HepG2 (cell line): ENCODE measurements at regions not wholly inside any gene's neighbourhood (a gene's known extent, or its start where the extent isn't known, plus 50 kb on each side); places are given as distances from the start of the nearest gene placed in this dataset.

Experiments used
- ATAC-seq: fragments of 200-7000 bp; cut with Tn5 transposase; 3 replicates; pipeline ENCODE4 v1.9.1; 2020; ENCODE audit warnings: mild to moderate bottlenecking, moderate library complexity
- BruUV-seq: library from RNA; stranded (reverse); fragments of 400-500 nt; replicated peaks from 2 replicates; lab custom pipeline; 2021; lab: Mats Ljungman, UMichigan
- CTCF ChIA-PET: fragments of 300-600 bp; formaldehyde crosslinking; extraction: SDS; loops from one replicate; lab custom pipeline; 2021; ENCODE audit warnings: low total read pairs, inconsistent platforms, low intra/inter-chr PET ratio; lab: Yijun Ruan, JAX
- POLR2A ChIA-PET: fragments of 350-600 bp; sonication (Branson Sonifier 250); formaldehyde crosslinking; loops from one replicate; lab custom pipeline; 2020; ENCODE audit warnings: antibody characterized with exemption, inconsistent platforms; lab: Yijun Ruan, JAX
- DNase-seq: peaks from one replicate; pipeline ENCODE4 v3.0.0-alpha.2; 2015; ENCODE audit warnings: low spot score
- FAIRE-seq: peaks from 3 replicates; lab custom pipeline; 2011; peaks lifted over from hg19 to GRCh38; lab: Jason Lieb, UNC
- H2AFZ ChIP-seq: one replicate; pipeline ENCODE4 v1.6.1; 2011; ENCODE audit warnings: low read length, inconsistent platforms
- H3K27ac ChIP-seq: fragments of 300-600 bp; 3 replicates; pipeline ENCODE4 v1.8.0; 2011; ENCODE audit warnings: mixed run types, mild to moderate bottlenecking, mixed read lengths, low read length, inconsistent platforms; ENCODE audit not compliant: insufficient read depth; ENCODE audit errors: extremely low read length
- H3K27me3 ChIP-seq, 2 experiments: fragments of 200-600 bp in 1 of 2; 2 replicates in 1 of 2; 3 replicates in 1 of 2; pipeline versions ENCODE4 v1.6.0 to v1.8.0; 2011; ENCODE audit warnings: low read length in 2 of 2, mild to moderate bottlenecking in 2 of 2, moderate library complexity in 2 of 2, inconsistent platforms in 1 of 2; ENCODE audit not compliant: insufficient read depth in 2 of 2, control insufficient read depth in 1 of 2
- H3K36me3 ChIP-seq, 2 experiments: fragments of 200-600 bp in 1 of 2; replicated peaks in 1 of 2; 2 replicates in 1 of 2; 3 replicates in 1 of 2; pipeline versions ENCODE4 v1.5.1 to v1.8.0; 2011; ENCODE audit warnings: low read length in 2 of 2, inconsistent platforms in 1 of 2; ENCODE audit not compliant: insufficient read depth in 2 of 2, control insufficient read depth in 1 of 2
- H3K4me1 ChIP-seq: 2 replicates; pipeline ENCODE4 v1.5.1; 2012; ENCODE audit warnings: low read length, inconsistent platforms; ENCODE audit not compliant: insufficient read depth
- H3K4me2 ChIP-seq: 2 replicates; pipeline ENCODE4 v1.6.0; 2011; ENCODE audit warnings: low read depth, low read length, inconsistent platforms
- H3K4me3 ChIP-seq, 3 experiments: fragments of 200-600 bp in 1 of 3; sonication (generic), shearing (Covaris generic) in 1 of 3; replicated peaks in 1 of 3; 2 replicates each; pipeline ENCODE4 v1.5.1; 2011 to 2016; ENCODE audit warnings: low read length in 3 of 3, inconsistent platforms in 2 of 3, low read depth in 2 of 3, mild to moderate bottlenecking in 2 of 3, control low read depth in 1 of 3, mixed read lengths in 1 of 3; ENCODE audit not compliant: insufficient read depth in 1 of 3
- H3K79me2 ChIP-seq: one replicate; pipeline ENCODE4 v1.6.1; 2011; ENCODE audit warnings: low read length, inconsistent platforms; ENCODE audit not compliant: insufficient read depth
- H3K9ac ChIP-seq: 2 replicates; pipeline ENCODE4 v1.6.0; 2011; ENCODE audit warnings: mild to moderate bottlenecking, low read depth, low read length, inconsistent platforms; ENCODE audit not compliant: insufficient read depth
- H3K9me3 ChIP-seq: 2 replicates; pipeline ENCODE4 v1.5.1; 2012; ENCODE audit warnings: mild to moderate bottlenecking, low read length
- H4K20me1 ChIP-seq: 2 replicates; pipeline ENCODE4 v1.6.0; 2011; ENCODE audit warnings: inconsistent platforms, mild to moderate bottlenecking, low read length, moderate library complexity; ENCODE audit not compliant: insufficient read depth
- ATM ChIP-seq: fragments of 450-650 bp; IDR thresholded peaks from 2 replicates; pipeline ENCODE4 v1.7.1; 2017; ENCODE audit warnings: mild to moderate bottlenecking, borderline replicate concordance
- TCF7 ChIP-seq: sonication (generic); IDR thresholded peaks from 2 replicates; pipeline ENCODE4 v1.6.1; 2016; ENCODE audit warnings: antibody characterized with exemption, low read depth
- YEATS4 ChIP-seq: sonication (generic); formaldehyde crosslinking; IDR thresholded peaks from 2 replicates; pipeline ENCODE4 v1.4.0; 2020; ENCODE audit warnings: missing genetic modification reagents, borderline replicate concordance
- ZNF12 ChIP-seq: sonication (generic); formaldehyde crosslinking; IDR thresholded peaks from 2 replicates; pipeline ENCODE4 v1.5.0; 2020; ENCODE audit warnings: missing genetic modification reagents
- ZNF138 ChIP-seq: sonication (generic); formaldehyde crosslinking; IDR thresholded peaks from 2 replicates; pipeline ENCODE4 v1.5.0; 2020; ENCODE audit warnings: mild to moderate bottlenecking, low read depth, missing genetic modification reagents
- ZNF329 ChIP-seq: sonication (generic); formaldehyde crosslinking; IDR thresholded peaks from 2 replicates; pipeline ENCODE4 v1.9.0; 2021; ENCODE audit warnings: low read depth, mild to moderate bottlenecking, missing genetic modification reagents
- ZNF674 ChIP-seq: sonication (generic); formaldehyde crosslinking; IDR thresholded peaks from 2 replicates; pipeline ENCODE4 v1.5.0; 2020; ENCODE audit warnings: low read depth, mild to moderate bottlenecking, missing genetic modification reagents
- ZNF777 ChIP-seq: sonication (generic); formaldehyde crosslinking; IDR thresholded peaks from 2 replicates; pipeline ENCODE4 v1.4.0; 2020; ENCODE audit warnings: missing genetic modification reagents
- WGBS: methylation state at CpG from one replicate; pipeline ENCODE4 v1.1.6; 2017; ENCODE audit warnings: low lambda C conversion rate; 5-methylcytosine and 5-hydroxymethylcytosine counted together
- in situ Hi-C: cut with HindIII; loops from 2 replicates; pipeline ENCODE4 v1.10.0; 2017; ENCODE audit warnings: low pct_unique_long_range_greater_than_20kb; ENCODE audit not compliant: extremely low pct_ligation_motif_present
- intact Hi-C: fragments of 100-400 bp; cut with micrococcal nuclease; formaldehyde crosslinking; loops from one replicate; pipeline ENCODE4 v1.10.0; 2022; ENCODE audit not compliant: unreplicated experiment
- TF ChIP-seq, protein P1 (sequence below): sonication (generic); formaldehyde crosslinking; IDR thresholded peaks from 2 replicates; pipeline ENCODE4 v1.5.0; 2020; ENCODE audit warnings: missing genetic modification reagents, mild to moderate bottlenecking, borderline replicate concordance
- TF ChIP-seq, protein P2 (sequence below): sonication (generic); formaldehyde crosslinking; conservative IDR thresholded peaks from 2 replicates; pipeline ENCODE4 v1.4.0; 2020; ENCODE audit warnings: missing genetic modification reagents
- TF ChIP-seq, protein P3 (sequence below): sonication (generic); formaldehyde crosslinking; IDR thresholded peaks from 2 replicates; pipeline ENCODE4 v1.4.0; 2020; ENCODE audit warnings: mild to moderate bottlenecking, missing genetic modification reagents
- TF ChIP-seq, protein P4 (sequence below): sonication (generic); formaldehyde crosslinking; IDR thresholded peaks from 2 replicates; pipeline ENCODE4 v1.9.0; 2021; ENCODE audit warnings: missing genetic modification reagents, borderline replicate concordance
- TF ChIP-seq, protein P5 (sequence below): sonication (generic); formaldehyde crosslinking; conservative IDR thresholded peaks from 2 replicates; pipeline ENCODE4 v1.8.0; 2022; ENCODE audit warnings: missing genetic modification reagents
- TF ChIP-seq, protein P6 (sequence below): sonication (generic); formaldehyde crosslinking; IDR thresholded peaks from 2 replicates; pipeline ENCODE4 v1.5.1; 2020; ENCODE audit warnings: mild to moderate bottlenecking, missing genetic modification reagents, borderline replicate concordance
- TF ChIP-seq, protein P7 (sequence below): sonication (generic); formaldehyde crosslinking; IDR thresholded peaks from 2 replicates; pipeline ENCODE4 v1.5.0; 2020; ENCODE audit warnings: missing genetic modification reagents, mild to moderate bottlenecking, borderline replicate concordance

DNA sequence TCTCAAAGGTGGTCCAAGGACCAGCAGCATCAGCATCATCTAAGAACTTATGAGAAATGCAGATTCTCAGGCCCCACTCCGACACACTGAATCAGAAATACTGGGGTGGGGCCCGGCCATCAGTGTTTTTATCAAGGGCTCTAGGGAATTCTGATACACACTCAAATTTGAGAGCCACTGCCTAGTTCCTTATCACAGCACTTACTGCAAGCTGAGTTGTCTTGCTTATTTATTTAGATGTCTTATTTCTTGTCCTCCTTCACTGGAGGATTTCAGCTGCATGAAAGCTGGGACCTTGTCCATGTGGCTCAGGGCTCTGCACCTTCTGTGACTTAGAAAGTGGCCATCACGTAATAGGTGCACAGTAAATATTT lies 139.4 kb upstream of the RREB1 start:
- Histone ChIP-seq H3K9ac (no peak overlapping the region), H3K4me3 (no peak overlapping the region), H3K79me2 (no peaks in the 10 kb centered on the region), H3K4me1 (peaks cover 30% of the 10 kb centered on the region), H3K36me3 (no peaks in the 10 kb centered on the region), H3K27ac (no peak overlapping the region), H3K9me3 (no peaks in the 10 kb centered on the region), H2AFZ (no peak overlapping the region), H3K4me2 (no peak overlapping the region), H3K27me3 (no peaks in the 10 kb centered on the region; a peak in 1 of 5 replicates), H4K20me1 (no peaks in the 10 kb centered on the region)
- WGBS: 67% methylated on average over 3 of the region's 3 CpGs
- ChIA-PET POLR2A (no interaction called here), CTCF (no interaction called here)
- BruUV-seq: no TSS peak
- ATAC-seq: no peak
- intact Hi-C loops (no loop called here), in situ Hi-C loops (no loop called here)
- DNase-seq: no peak
- no peak for FAIRE-seq
- TF ChIP-seq ZNF329 (CRISPR knock-in tag): no peak
- TF ChIP-seq, protein P1, sequence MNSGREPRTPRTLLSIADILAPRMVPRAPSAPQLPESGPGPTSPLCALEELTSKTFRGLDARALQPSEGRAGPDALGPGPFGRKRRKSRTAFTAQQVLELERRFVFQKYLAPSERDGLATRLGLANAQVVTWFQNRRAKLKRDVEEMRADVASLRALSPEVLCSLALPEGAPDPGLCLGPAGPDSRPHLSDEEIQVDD (CRISPR knock-in tag): no peak
- TF ChIP-seq, protein P2, sequence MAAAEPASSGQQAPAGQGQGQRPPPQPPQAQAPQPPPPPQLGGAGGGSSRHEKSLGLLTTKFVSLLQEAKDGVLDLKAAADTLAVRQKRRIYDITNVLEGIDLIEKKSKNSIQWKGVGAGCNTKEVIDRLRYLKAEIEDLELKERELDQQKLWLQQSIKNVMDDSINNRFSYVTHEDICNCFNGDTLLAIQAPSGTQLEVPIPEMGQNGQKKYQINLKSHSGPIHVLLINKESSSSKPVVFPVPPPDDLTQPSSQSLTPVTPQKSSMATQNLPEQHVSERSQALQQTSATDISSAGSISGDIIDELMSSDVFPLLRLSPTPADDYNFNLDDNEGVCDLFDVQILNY (CRISPR knock-in tag): no peak
- no peak for TF ChIP-seq ZNF12 (CRISPR knock-in tag)
- TF ChIP-seq, protein P3, sequence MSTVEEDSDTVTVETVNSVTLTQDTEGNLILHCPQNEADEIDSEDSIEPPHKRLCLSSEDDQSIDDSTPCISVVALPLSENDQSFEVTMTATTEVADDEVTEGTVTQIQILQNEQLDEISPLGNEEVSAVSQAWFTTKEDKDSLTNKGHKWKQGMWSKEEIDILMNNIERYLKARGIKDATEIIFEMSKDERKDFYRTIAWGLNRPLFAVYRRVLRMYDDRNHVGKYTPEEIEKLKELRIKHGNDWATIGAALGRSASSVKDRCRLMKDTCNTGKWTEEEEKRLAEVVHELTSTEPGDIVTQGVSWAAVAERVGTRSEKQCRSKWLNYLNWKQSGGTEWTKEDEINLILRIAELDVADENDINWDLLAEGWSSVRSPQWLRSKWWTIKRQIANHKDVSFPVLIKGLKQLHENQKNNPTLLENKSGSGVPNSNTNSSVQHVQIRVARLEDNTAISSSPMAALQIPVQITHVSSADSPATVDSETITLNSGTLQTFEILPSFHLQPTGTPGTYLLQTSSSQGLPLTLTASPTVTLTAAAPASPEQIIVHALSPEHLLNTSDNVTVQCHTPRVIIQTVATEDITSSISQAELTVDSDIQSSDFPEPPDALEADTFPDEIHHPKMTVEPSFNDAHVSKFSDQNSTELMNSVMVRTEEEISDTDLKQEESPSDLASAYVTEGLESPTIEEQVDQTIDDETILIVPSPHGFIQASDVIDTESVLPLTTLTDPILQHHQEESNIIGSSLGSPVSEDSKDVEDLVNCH (CRISPR knock-in tag): no peak
- TF ChIP-seq, protein P4, sequence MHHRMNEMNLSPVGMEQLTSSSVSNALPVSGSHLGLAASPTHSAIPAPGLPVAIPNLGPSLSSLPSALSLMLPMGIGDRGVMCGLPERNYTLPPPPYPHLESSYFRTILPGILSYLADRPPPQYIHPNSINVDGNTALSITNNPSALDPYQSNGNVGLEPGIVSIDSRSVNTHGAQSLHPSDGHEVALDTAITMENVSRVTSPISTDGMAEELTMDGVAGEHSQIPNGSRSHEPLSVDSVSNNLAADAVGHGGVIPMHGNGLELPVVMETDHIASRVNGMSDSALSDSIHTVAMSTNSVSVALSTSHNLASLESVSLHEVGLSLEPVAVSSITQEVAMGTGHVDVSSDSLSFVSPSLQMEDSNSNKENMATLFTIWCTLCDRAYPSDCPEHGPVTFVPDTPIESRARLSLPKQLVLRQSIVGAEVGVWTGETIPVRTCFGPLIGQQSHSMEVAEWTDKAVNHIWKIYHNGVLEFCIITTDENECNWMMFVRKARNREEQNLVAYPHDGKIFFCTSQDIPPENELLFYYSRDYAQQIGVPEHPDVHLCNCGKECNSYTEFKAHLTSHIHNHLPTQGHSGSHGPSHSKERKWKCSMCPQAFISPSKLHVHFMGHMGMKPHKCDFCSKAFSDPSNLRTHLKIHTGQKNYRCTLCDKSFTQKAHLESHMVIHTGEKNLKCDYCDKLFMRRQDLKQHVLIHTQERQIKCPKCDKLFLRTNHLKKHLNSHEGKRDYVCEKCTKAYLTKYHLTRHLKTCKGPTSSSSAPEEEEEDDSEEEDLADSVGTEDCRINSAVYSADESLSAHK (CRISPR knock-in tag): no peak
- no peak for TF ChIP-seq ZNF777 (CRISPR knock-in tag)
- no peak for TF ChIP-seq TCF7
- TF ChIP-seq, protein P5, sequence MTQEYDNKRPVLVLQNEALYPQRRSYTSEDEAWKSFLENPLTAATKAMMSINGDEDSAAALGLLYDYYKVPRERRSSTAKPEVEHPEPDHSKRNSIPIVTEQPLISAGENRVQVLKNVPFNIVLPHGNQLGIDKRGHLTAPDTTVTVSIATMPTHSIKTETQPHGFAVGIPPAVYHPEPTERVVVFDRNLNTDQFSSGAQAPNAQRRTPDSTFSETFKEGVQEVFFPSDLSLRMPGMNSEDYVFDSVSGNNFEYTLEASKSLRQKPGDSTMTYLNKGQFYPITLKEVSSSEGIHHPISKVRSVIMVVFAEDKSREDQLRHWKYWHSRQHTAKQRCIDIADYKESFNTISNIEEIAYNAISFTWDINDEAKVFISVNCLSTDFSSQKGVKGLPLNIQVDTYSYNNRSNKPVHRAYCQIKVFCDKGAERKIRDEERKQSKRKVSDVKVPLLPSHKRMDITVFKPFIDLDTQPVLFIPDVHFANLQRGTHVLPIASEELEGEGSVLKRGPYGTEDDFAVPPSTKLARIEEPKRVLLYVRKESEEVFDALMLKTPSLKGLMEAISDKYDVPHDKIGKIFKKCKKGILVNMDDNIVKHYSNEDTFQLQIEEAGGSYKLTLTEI: no peak
- no peak for TF ChIP-seq YEATS4
- TF ChIP-seq, protein P6, sequence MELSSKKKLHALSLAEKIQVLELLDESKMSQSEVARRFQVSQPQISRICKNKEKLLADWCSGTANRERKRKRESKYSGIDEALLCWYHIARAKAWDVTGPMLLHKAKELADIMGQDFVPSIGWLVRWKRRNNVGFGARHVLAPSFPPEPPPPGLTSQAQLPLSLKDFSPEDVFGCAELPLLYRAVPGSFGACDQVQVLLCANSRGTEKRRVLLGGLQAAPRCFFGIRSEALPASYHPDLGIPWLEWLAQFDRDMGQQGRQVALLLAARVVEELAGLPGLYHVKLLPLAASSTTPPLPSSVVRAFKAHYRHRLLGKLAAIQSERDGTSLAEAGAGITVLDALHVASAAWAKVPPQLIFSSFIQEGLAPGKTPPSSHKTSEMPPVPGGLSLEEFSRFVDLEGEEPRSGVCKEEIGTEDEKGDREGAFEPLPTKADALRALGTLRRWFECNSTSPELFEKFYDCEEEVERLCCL: no peak
- TF ChIP-seq, protein P7, sequence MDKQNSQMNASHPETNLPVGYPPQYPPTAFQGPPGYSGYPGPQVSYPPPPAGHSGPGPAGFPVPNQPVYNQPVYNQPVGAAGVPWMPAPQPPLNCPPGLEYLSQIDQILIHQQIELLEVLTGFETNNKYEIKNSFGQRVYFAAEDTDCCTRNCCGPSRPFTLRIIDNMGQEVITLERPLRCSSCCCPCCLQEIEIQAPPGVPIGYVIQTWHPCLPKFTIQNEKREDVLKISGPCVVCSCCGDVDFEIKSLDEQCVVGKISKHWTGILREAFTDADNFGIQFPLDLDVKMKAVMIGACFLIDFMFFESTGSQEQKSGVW (CRISPR knock-in tag): no peak
- TF ChIP-seq ZNF138: no peak
- no peak for TF ChIP-seq ZNF674 (CRISPR knock-in tag)
- TF ChIP-seq ATM: no peak
